ENCODE measurements at regions not wholly inside any gene's neighbourhood (a gene's known extent, or its start where the extent isn't known, plus 50 kb on each side); places are given as distances from the start of the nearest gene placed in this dataset.

GRCh38 chr20:51959066-51959542, 156.8 kb upstream of the SALL4 start:
- TF ChIP-seq POLR2A (IDR thresholded peaks at IDR 0.05) = no peak
- TF ChIP-seq CTCF (IDR thresholded peaks at IDR 0.05) = no peak

Data from tibial nerve (tissue), 3 donors.